Bronchial epithelial cell (primary cell): ENCODE measurements at regions not wholly inside any gene's neighbourhood (a gene's known extent, or its start where the extent isn't known, plus 50 kb on each side); places are given as distances from the start of the nearest gene placed in this dataset.

Experiments used
- DNase-seq: peaks from one replicate; pipeline ENCODE4 v3.0.0-alpha.2; 2010; ENCODE audit warnings: low read depth
- FAIRE-seq: peaks from 2 replicates; lab custom pipeline; 2011; peaks lifted over from hg19 to GRCh38; lab: Jason Lieb, UNC
- H3K27me3 ChIP-seq: 2 replicates; pipeline ENCODE4 v1.5.1; 2011; ENCODE audit warnings: low read length; ENCODE audit not compliant: control insufficient read depth, insufficient read depth
- H3K36me3 ChIP-seq: 2 replicates; pipeline ENCODE4 v1.5.1; 2011; ENCODE audit warnings: low read length; ENCODE audit not compliant: control insufficient read depth, insufficient read depth
- H3K4me3 ChIP-seq: 2 replicates; pipeline ENCODE4 v1.5.1; 2011; ENCODE audit warnings: mild to moderate bottlenecking, low read depth, low read length, control low read depth
- TF ChIP-seq, protein P1 (sequence below): IDR thresholded peaks from 2 replicates; pipeline ENCODE4 v1.5.1; 2011; ENCODE audit warnings: mild to moderate bottlenecking, moderate library complexity, low read length, control low read depth, inconsistent platforms; ENCODE audit not compliant: insufficient read depth, severe bottlenecking

DNA sequence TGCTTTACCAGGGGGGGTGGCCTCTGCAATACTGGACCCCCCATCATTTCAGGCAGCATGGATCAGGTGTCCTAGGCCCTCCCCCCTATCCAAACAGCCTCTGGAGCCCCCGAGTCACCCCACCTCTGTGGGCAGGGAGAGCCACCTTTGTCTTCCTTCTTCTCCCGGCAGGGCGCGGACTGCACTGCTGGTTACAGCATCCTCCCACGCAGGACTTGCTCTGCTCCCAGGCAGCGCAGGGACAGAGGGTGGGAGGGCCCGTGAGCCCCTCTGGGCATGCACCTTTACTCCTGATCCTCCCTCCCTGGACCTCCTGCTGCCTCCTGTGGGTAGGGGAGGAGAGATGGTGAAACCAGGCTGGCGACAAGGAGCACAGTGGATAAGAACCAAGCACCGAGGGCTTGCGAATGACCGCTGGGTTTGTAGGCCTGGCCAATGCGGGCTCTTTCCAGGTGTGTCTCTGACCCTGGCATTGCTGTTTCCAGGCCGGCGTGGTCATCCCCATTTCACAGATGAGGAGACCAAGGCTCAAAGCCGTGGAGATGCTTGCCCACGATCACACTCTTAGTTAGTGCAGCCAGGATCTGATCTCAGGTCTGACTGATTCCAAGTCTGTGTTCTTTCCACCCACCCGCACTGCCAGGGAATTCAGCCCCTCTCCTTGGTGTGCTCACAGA, 73.6 kb upstream of the TARDBP start:
- FAIRE-seq (no peak), DNase-seq (no peak)
- H3K27me3 ChIP-seq = no peaks in the 10 kb centered on the region
- no peaks in the 10 kb centered on the region for H3K36me3 ChIP-seq
- TF ChIP-seq, protein P1, sequence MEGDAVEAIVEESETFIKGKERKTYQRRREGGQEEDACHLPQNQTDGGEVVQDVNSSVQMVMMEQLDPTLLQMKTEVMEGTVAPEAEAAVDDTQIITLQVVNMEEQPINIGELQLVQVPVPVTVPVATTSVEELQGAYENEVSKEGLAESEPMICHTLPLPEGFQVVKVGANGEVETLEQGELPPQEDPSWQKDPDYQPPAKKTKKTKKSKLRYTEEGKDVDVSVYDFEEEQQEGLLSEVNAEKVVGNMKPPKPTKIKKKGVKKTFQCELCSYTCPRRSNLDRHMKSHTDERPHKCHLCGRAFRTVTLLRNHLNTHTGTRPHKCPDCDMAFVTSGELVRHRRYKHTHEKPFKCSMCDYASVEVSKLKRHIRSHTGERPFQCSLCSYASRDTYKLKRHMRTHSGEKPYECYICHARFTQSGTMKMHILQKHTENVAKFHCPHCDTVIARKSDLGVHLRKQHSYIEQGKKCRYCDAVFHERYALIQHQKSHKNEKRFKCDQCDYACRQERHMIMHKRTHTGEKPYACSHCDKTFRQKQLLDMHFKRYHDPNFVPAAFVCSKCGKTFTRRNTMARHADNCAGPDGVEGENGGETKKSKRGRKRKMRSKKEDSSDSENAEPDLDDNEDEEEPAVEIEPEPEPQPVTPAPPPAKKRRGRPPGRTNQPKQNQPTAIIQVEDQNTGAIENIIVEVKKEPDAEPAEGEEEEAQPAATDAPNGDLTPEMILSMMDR = no peak
- no peak overlapping the region for H3K4me3 ChIP-seq

DNA sequence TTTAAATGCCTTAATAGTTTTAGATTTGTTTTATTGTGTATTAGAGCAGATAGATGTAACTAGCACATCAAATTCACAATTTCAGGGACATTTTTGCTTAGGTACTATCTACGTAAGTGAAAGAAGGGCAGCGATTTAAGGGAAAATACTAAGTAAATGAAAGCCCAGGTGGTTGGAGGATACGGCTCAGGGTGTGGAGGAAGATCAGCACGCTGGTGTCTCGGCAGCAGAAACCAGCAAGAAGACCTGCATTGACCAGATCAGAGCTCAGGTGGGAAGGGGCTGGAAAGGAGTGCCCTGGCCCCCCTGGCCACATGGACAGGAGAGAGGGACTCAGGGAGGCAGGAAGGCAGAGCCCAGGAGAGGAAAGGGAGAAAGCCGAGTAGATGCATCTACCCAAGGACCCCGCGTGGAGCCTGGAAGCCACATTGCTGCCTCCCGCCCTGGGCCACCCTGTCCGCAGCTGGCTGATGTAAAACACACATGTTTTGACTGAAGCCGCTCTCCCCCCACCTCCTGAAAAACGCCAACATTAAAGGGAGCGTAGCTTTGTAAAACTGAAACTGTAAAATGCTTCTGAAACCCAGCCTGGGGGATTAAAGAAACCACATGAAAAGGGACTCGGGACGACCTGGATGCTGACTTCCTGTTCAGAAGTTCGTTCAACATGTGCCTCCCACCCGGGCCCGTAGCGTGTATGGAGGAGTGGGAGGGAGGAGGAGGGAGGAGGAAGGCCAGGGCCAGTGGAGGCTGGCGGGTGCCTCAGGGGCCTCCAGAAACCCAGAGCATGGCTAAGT, 72.6 kb upstream of the TARDBP start:
- H3K36me3 ChIP-seq = no peaks in the 10 kb centered on the region
- FAIRE-seq = no peak
- TF ChIP-seq, protein P1 = no peak

GRCh38 chr1:10940451-10940804, 72.0 kb upstream of the TARDBP start:
- DNase-seq (no peak), FAIRE-seq (no peak)
- no peak overlapping the region for H3K4me3 ChIP-seq

More for the DNA sequence above, 72.6 kb upstream of the TARDBP start:
- no peak for DNase-seq
- H3K4me3 ChIP-seq = no peak overlapping the region
- peaks cover 3% of the 10 kb centered on the region for H3K27me3 ChIP-seq

DNA sequence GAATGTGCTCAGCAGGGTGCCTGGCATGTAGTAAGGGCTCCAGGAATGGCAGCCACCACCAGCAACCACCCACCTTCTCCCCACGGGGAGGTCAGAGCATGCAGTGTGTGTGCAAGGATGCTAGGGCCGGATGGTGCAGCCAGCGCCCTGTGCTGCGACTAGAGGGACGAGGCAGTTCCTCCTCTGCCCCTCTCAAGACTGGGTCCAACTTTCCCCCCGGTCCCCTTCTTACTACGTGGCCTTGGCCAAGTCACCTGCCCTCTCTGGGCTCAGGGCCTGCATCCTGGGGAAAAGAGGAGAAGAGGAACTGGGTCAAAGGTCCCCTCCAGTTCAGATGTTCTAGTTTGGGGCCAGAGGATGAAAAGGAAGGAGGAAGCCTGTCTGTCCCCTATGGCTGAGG, 71.6 kb upstream of the TARDBP start:
- Histone ChIP-seq H3K4me3 (no peak overlapping the region), H3K36me3 (no peaks in the 10 kb centered on the region), H3K27me3 (peaks cover 5% of the 10 kb centered on the region)
- DNase-seq (no peak), FAIRE-seq (no peak)
- TF ChIP-seq, protein P1 = no peak

More at GRCh38 chr1:10940451-10940804, 72.0 kb upstream of the TARDBP start:
- Histone ChIP-seq H3K36me3 (no peaks in the 10 kb centered on the region), H3K27me3 (peaks cover 3% of the 10 kb centered on the region)
- TF ChIP-seq, protein P1 = no peak

GRCh38 chr1:10941891-10942541, 70.4 kb upstream of the TARDBP start:
- TF ChIP-seq, protein P1 = peak; percentile 98
- FAIRE-seq (no peak), DNase-seq (no peak)
- Histone ChIP-seq H3K27me3 (peaks cover 5% of the 10 kb centered on the region), H3K36me3 (no peaks in the 10 kb centered on the region), H3K4me3 (no peak overlapping the region)
